NCI-H2227 (cell line): ENCODE measurements at regions not wholly inside any gene's neighbourhood (a gene's known extent, or its start where the extent isn't known, plus 50 kb on each side); places are given as distances from the start of the nearest gene placed in this dataset.
A peak's percentile ranks its signal among the peaks of the same experiment; 100 is the strongest.
"Not testable (repeated sequence)": the region's sequence is repeated elsewhere in the genome, so short reads cannot be mapped to it uniquely, and the experiment has no call there.

ENCODE experiments used
- DNase-seq: peaks from one replicate; lab custom pipeline; 2025; ENCODE audit not compliant: unreplicated experiment; lab: John Stamatoyannopoulos, UW

GRCh38 chr2:75327334-75327733 lies 128.0 kb upstream of the TACR1 start:
- DNase-seq = peak; percentile 73

- DNase-seq = no peak
Observed at GRCh38 chr2:75326645-75327044, 127.3 kb upstream of the TACR1 start.

GRCh38 chr2:75325594-75325993 lies 126.3 kb upstream of the TACR1 start:
- DNase-seq = no peak

- DNase-seq = no peak
Observed at GRCh38 chr2:75324861-75325284, 125.6 kb upstream of the TACR1 start.

- DNase-seq = no peak
Observed at GRCh38 chr2:75324141-75324540, 124.8 kb upstream of the TACR1 start.

- DNase-seq = no peak
Observed at GRCh38 chr2:75321599-75321922, 122.2 kb upstream of the TACR1 start.

GRCh38 chr2:75320898-75321598 lies 121.7 kb upstream of the TACR1 start:
- no peak for DNase-seq

- no peak for DNase-seq
Observed at GRCh38 chr2:75319951-75320350, 120.6 kb upstream of the TACR1 start.

- no peak for DNase-seq
Observed at GRCh38 chr2:75317802-75318201, 118.5 kb upstream of the TACR1 start.

GRCh38 chr2:75317316-75317715 lies 118.0 kb upstream of the TACR1 start:
- no peak for DNase-seq

- DNase-seq = no peak
Observed at GRCh38 chr2:75315436-75315835, 116.1 kb upstream of the TACR1 start.

- no peak for DNase-seq
Observed at GRCh38 chr2:75311993-75312392, 112.7 kb upstream of the TACR1 start.

- DNase-seq = no peak
Observed at GRCh38 chr2:75311521-75311920, 112.2 kb upstream of the TACR1 start.

GRCh38 chr2:75310876-75311275 lies 111.6 kb upstream of the TACR1 start:
- DNase-seq = no peak

GRCh38 chr2:75309596-75310463 lies 110.5 kb upstream of the TACR1 start:
- DNase-seq = no peak

GRCh38 chr2:75303227-75303626 lies 103.9 kb upstream of the TACR1 start:
- DNase-seq = no peak

- DNase-seq = no peak
Observed at GRCh38 chr2:75294362-75294761, 95.0 kb upstream of the TACR1 start.

- no peak for DNase-seq
Observed at GRCh38 chr2:75292826-75293225, 93.5 kb upstream of the TACR1 start.

- DNase-seq = peak; percentile 40
Observed at GRCh38 chr2:75290600-75291150, 91.4 kb upstream of the TACR1 start.

- no peak for DNase-seq
Observed at GRCh38 chr2:75289771-75290170, 90.5 kb upstream of the TACR1 start.

- DNase-seq = not testable (repeated sequence)
Observed at GRCh38 chr2:75289178-75289577, 89.9 kb upstream of the TACR1 start.

GRCh38 chr2:75288760-75289159 lies 89.4 kb upstream of the TACR1 start:
- DNase-seq = no peak
